ENCODE measurements at regions not wholly inside any gene's neighbourhood (a gene's known extent, or its start where the extent isn't known, plus 50 kb on each side); places are given as distances from the start of the nearest gene placed in this dataset.

DNA sequence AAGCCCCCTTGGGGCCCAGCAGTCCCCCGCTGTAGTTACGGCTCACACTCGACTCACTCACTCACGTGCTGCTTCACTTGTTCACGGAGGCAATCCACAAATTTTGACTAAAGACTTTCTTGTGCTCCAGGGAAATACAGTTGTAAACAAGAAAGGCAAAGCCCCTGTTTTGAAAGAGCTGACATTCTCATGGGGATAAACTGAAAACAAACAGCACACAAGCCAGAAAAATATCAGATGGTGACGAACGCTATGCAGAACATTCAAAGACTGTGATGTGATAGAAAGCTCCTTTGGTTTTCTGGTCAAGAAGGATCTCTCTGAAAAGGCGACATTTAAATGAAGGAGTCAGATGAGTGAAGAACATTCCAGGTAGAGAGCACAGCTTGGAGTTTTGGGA, 385.3 kb upstream of the SMIM21 start:
- Histone ChIP-seq H3K27ac (ENCODE audit: low read depth, low read length) (no peak overlapping the region), H2AFZ (ENCODE audit: low read depth, low read length) (no peak overlapping the region)
- H3K4me3 Mint-ChIP-seq (ENCODE audit: unreplicated experiment): no peak overlapping the region

DNA sequence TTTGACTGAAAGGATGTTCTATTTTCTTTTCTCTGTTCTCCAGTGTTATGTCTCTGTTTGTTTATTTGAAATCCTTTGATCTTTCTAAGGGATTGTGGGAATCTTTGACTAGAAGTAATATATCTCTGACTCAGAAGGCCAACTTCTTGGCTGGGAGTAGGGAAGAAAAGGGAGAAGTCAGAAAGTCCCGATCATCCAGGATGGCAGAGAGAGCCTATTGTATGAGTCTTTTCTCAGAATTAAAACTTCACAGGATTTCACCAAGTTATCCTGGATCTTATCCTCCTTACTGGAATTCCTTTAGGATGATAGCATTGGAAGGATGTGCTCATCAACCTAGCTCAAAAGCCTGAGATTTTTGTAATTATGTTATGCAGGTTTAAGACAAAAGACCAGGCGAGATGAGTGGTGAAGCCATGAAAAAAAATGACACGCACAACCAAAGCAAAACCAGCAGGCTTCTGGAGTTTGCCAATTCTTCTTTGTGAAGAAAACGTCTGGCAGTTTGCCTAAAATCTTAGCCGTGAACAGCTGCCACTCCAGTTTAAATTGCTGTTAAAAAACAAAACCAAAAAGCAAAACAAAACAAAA, 383.6 kb upstream of the SMIM21 start:
- H3K27ac Mint-ChIP-seq (ENCODE audit: unreplicated experiment): peak overlapping the region; percentile 48
- Histone ChIP-seq H4K20me1 (ENCODE audit: insufficient read depth, low read length) (no peaks in the 10 kb centered on the region), H3K36me3 (ENCODE audit: insufficient read depth, low read length) (no peaks in the 10 kb centered on the region), H2AFZ (ENCODE audit: low read depth, low read length) (peak overlapping the region; percentile 30), H3K4me1 (ENCODE audit: insufficient read depth, low read length) (peaks cover 15% of the 10 kb centered on the region), H3K27me3 (ENCODE audit: insufficient read depth, low read length) (no peaks in the 10 kb centered on the region), H3K4me2 (ENCODE audit: low read length) (peak overlapping the region; percentile 79), H3K9me3 (ENCODE audit: insufficient read depth, low read depth, low read length) (no peaks in the 10 kb centered on the region), H3K27ac (ENCODE audit: low read depth, low read length) (peak overlapping the region; percentile 75), H3K9ac (ENCODE audit: low read length) (peak overlapping the region; percentile 62), H3K4me3 (ENCODE audit: insufficient read depth, low read depth, low read length) (peak overlapping the region; percentile 9), H3K79me2 (ENCODE audit: insufficient read depth, low read length) (no peaks in the 10 kb centered on the region)
- H3K4me3 Mint-ChIP-seq (ENCODE audit: unreplicated experiment): no peak overlapping the region
- TF ChIP-seq, protein P1, sequence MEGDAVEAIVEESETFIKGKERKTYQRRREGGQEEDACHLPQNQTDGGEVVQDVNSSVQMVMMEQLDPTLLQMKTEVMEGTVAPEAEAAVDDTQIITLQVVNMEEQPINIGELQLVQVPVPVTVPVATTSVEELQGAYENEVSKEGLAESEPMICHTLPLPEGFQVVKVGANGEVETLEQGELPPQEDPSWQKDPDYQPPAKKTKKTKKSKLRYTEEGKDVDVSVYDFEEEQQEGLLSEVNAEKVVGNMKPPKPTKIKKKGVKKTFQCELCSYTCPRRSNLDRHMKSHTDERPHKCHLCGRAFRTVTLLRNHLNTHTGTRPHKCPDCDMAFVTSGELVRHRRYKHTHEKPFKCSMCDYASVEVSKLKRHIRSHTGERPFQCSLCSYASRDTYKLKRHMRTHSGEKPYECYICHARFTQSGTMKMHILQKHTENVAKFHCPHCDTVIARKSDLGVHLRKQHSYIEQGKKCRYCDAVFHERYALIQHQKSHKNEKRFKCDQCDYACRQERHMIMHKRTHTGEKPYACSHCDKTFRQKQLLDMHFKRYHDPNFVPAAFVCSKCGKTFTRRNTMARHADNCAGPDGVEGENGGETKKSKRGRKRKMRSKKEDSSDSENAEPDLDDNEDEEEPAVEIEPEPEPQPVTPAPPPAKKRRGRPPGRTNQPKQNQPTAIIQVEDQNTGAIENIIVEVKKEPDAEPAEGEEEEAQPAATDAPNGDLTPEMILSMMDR (IDR thresholded peaks at IDR 0.05; ENCODE audit: insufficient read depth, low read depth, low read length): no peak
- TF ChIP-seq EZH2 (IDR thresholded peaks at IDR 0.05; ENCODE audit: insufficient read depth, low read length): no peak
- no peaks in the 10 kb centered on the region for H3K36me3 Mint-ChIP-seq (ENCODE audit: low read depth, unreplicated experiment)
- H3K9me3 Mint-ChIP-seq (ENCODE audit: unreplicated experiment): no peaks in the 10 kb centered on the region
- H3K27me3 Mint-ChIP-seq (ENCODE audit: low read depth, unreplicated experiment): peaks cover 3% of the 10 kb centered on the region
- no peak for FAIRE-seq
- H3K4me1 Mint-ChIP-seq (ENCODE audit: low read depth, unreplicated experiment): peaks cover 13% of the 10 kb centered on the region
- peak; percentile 40 for DNase-seq (ENCODE audit: low read depth)

More for the DNA sequence above, 385.3 kb upstream of the SMIM21 start:
- Mint-ChIP-seq H3K27ac (ENCODE audit: unreplicated experiment) (no peak overlapping the region), H3K36me3 (ENCODE audit: low read depth, unreplicated experiment) (no peaks in the 10 kb centered on the region), H3K27me3 (ENCODE audit: low read depth, unreplicated experiment) (peaks cover 3% of the 10 kb centered on the region), H3K9me3 (ENCODE audit: unreplicated experiment) (no peaks in the 10 kb centered on the region), H3K4me1 (ENCODE audit: low read depth, unreplicated experiment) (peaks cover 13% of the 10 kb centered on the region)
- Histone ChIP-seq H3K9me3 (ENCODE audit: insufficient read depth, low read depth, low read length) (no peaks in the 10 kb centered on the region), H4K20me1 (ENCODE audit: insufficient read depth, low read length) (no peaks in the 10 kb centered on the region), H3K4me3 (ENCODE audit: insufficient read depth, low read depth, low read length) (no peak overlapping the region), H3K36me3 (ENCODE audit: insufficient read depth, low read length) (no peaks in the 10 kb centered on the region), H3K9ac (ENCODE audit: low read length) (no peak overlapping the region), H3K27me3 (ENCODE audit: insufficient read depth, low read length) (no peaks in the 10 kb centered on the region), H3K79me2 (ENCODE audit: insufficient read depth, low read length) (no peaks in the 10 kb centered on the region), H3K4me1 (ENCODE audit: insufficient read depth, low read length) (peaks cover 15% of the 10 kb centered on the region), H3K4me2 (ENCODE audit: low read length) (no peak overlapping the region)
- no peak for TF ChIP-seq EZH2 (IDR thresholded peaks at IDR 0.05; ENCODE audit: insufficient read depth, low read length)
- TF ChIP-seq, protein P1 (IDR thresholded peaks at IDR 0.05; ENCODE audit: insufficient read depth, low read depth, low read length): no peak
- DNase-seq (ENCODE audit: low read depth) (no peak), FAIRE-seq (no peak)

DNA sequence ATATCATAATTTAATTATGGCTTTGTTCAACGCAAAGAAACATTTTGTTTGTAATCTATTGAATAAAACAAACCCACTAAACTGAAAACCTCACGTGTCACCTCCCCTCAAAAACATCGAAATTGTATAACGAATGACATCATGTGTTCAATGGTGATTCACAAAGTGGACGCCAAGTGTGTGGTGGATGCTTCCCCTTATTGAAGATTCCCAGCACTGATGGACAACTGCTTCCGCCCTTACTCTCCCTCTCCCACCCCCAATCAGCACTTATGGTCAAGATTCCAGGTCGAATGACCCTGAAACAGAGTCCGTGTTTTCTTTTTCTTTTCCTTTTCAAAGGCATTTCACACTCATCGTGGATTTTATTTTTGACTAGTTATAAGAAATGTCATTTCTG, 383.0 kb upstream of the SMIM21 start:
- Histone ChIP-seq H3K4me3 (ENCODE audit: insufficient read depth, low read depth, low read length) (peak overlapping the region; percentile 9), H3K9me3 (ENCODE audit: insufficient read depth, low read depth, low read length) (no peaks in the 10 kb centered on the region), H3K36me3 (ENCODE audit: insufficient read depth, low read length) (no peaks in the 10 kb centered on the region), H3K27me3 (ENCODE audit: insufficient read depth, low read length) (no peaks in the 10 kb centered on the region), H3K4me2 (ENCODE audit: low read length) (peak overlapping the region; percentile 79), H2AFZ (ENCODE audit: low read depth, low read length) (peak overlapping the region; percentile 30), H3K9ac (ENCODE audit: low read length) (peak overlapping the region; percentile 62), H4K20me1 (ENCODE audit: insufficient read depth, low read length) (no peaks in the 10 kb centered on the region), H3K4me1 (ENCODE audit: insufficient read depth, low read length) (peaks cover 15% of the 10 kb centered on the region), H3K79me2 (ENCODE audit: insufficient read depth, low read length) (no peaks in the 10 kb centered on the region), H3K27ac (ENCODE audit: low read depth, low read length) (peak overlapping the region; percentile 75)
- Mint-ChIP-seq H3K27me3 (ENCODE audit: low read depth, unreplicated experiment) (peaks cover 3% of the 10 kb centered on the region), H3K27ac (ENCODE audit: unreplicated experiment) (peak overlapping the region; percentile 48), H3K4me1 (ENCODE audit: low read depth, unreplicated experiment) (peaks cover 13% of the 10 kb centered on the region), H3K36me3 (ENCODE audit: low read depth, unreplicated experiment) (no peaks in the 10 kb centered on the region), H3K9me3 (ENCODE audit: unreplicated experiment) (no peaks in the 10 kb centered on the region), H3K4me3 (ENCODE audit: unreplicated experiment) (no peak overlapping the region)
- peak; percentile 11 for DNase-seq (ENCODE audit: low read depth)
- no peak for TF ChIP-seq EZH2 (IDR thresholded peaks at IDR 0.05; ENCODE audit: insufficient read depth, low read length)
- TF ChIP-seq, protein P1 (IDR thresholded peaks at IDR 0.05; ENCODE audit: insufficient read depth, low read depth, low read length): no peak
- no peak for FAIRE-seq

Measured in astrocyte (in vitro differentiated cells and primary cell).